ENCODE measurements at regions not wholly inside any gene's neighbourhood (a gene's known extent, or its start where the extent isn't known, plus 50 kb on each side); places are given as distances from the start of the nearest gene placed in this dataset.

DNA sequence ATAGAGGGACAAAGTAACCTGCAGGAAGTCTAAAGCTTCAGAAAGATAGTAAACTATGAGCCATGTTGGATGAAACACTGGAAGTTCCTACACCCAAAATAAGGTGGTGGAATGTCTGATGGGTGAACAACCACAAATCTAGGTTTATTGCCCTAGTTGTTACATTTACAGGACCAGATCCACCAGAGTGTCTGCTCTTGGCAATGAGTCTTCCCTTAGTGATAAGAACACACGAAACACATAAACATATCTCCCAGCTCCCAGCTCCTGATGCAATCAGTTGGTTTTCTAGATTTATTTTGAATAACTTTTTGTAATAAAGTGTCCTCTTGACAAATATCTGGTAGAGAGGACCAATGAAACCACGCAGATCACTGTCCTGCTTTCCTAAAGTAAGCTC, 329.7 kb upstream of the WWC1 start:
- no peak for DNase-seq (ENCODE audit: extremely low spot score)
- CTCF ChIA-PET: interaction anchor here (1.4 kb wide), 1 partner anchor 8 kb away, joined by 4 read pairs; no protein-coding TSS in a partner anchor
- TF ChIP-seq, protein P1, sequence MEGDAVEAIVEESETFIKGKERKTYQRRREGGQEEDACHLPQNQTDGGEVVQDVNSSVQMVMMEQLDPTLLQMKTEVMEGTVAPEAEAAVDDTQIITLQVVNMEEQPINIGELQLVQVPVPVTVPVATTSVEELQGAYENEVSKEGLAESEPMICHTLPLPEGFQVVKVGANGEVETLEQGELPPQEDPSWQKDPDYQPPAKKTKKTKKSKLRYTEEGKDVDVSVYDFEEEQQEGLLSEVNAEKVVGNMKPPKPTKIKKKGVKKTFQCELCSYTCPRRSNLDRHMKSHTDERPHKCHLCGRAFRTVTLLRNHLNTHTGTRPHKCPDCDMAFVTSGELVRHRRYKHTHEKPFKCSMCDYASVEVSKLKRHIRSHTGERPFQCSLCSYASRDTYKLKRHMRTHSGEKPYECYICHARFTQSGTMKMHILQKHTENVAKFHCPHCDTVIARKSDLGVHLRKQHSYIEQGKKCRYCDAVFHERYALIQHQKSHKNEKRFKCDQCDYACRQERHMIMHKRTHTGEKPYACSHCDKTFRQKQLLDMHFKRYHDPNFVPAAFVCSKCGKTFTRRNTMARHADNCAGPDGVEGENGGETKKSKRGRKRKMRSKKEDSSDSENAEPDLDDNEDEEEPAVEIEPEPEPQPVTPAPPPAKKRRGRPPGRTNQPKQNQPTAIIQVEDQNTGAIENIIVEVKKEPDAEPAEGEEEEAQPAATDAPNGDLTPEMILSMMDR (IDR thresholded peaks at IDR 0.05; ENCODE audit: control extremely low read depth, extremely low read depth, low read depth, missing control alignments): no peak
- POLR2A ChIA-PET: no interaction called here

DNA sequence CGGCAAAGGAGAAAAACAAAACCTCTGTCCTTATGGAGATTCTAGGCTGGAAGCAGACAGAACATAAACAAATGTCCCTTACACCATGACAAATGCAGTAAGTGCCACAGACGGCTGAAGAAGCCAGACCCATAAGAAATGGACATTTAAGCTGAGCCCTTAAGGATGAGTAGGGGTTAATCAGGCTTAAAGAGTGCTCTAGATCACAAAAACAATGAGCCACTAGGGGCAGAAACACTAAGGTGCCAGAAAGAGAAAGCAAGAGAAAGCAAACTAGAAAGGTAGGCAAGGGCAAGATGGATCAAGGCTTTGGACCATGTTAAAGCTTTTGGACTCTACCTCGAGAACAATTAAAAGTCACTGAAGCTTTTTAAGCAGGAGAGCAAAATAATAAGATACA, 326.9 kb upstream of the WWC1 start:
- ChIA-PET CTCF (no interaction called here), POLR2A (interaction anchor here (0.7 kb wide), 1 partner anchor 372 kb away, joined by 3 read pairs; no protein-coding TSS in a partner anchor)
- TF ChIP-seq, protein P1 (IDR thresholded peaks at IDR 0.05; ENCODE audit: control extremely low read depth, extremely low read depth, low read depth, missing control alignments): no peak
- DNase-seq (ENCODE audit: extremely low spot score): no peak

DNA sequence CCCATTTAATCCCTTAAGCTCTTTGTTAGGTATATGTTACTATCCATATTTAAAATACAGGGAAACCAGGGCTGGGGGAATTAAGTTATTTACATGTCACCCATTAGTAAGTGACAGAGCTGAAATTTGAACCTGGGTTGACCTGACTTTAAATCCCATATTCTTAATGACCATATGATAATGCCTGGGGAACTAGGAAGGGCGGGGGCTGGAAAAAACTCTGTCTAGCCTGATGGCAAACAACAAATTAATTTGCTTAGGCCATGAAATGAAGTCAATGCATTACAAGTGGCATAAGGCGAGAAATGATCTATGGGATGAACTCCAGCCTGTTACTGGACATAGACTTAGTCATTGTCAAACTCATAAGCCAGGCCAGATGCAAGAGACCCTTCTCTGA, 325.7 kb upstream of the WWC1 start:
- TF ChIP-seq, protein P1 (IDR thresholded peaks at IDR 0.05; ENCODE audit: control extremely low read depth, extremely low read depth, low read depth, missing control alignments): no peak
- POLR2A ChIA-PET: no interaction called here
- CTCF ChIA-PET: no interaction called here
- DNase-seq (ENCODE audit: extremely low spot score): no peak

DNA sequence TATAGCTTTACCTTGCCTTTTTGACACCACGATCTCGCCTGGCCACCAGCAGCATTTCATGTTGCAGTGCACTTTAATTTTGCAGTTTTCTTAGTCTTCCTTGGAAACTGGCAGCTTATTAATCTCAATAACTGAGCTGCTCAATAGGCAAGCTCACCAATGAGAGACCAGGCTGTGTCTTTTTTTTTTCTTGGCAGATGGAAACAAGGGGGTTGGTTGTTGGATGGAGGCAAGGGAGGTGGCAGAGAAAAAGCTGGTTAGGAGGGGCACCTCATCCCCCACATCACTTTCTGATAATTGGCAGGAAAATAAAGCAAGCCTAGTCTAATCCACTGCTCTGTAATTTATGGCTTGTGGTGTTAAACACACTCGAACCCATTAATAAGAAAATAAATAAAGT, 324.5 kb upstream of the WWC1 start:
- POLR2A ChIA-PET: interaction anchor here (0.6 kb wide), 1 partner anchor 93 kb away, joined by 3 read pairs; no protein-coding TSS in a partner anchor
- TF ChIP-seq, protein P1 (IDR thresholded peaks at IDR 0.05; ENCODE audit: control extremely low read depth, extremely low read depth, low read depth, missing control alignments): no peak
- CTCF ChIA-PET: no interaction called here
- DNase-seq (ENCODE audit: extremely low spot score): no peak

DNA sequence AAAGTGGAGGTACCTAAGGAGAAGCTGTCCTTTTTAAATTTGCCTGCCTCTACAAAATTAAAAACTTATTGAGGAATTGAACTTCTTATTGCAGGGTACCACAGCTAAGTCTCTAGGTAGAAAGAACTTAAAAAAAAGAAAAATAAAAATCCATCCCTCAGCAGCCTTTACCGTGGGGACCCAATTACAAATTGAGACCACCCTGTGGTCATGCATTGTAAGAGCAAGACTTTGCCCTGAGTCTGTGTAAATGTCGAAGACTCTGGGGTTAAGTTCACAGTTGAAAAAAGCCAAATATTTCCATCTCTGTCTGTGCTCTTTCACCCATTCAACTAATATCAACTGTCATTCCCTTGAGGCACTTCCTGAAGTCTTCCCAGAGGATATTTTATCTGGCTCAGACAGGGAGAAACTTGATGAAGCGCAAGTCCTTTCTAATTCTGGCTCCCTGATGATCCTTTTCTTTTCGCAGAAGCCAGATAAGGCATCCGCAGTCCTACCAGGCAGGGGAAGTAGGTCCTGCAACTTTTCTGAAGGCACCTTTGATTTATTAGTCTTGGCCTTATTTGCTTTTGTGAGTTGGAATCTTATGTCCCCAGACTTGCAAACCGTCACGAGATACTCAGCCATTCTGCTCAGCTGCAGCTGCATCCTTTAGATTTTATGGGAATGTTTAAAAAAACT, 323.8 kb upstream of the WWC1 start:
- POLR2A ChIA-PET: interaction anchor here (0.6 kb wide), 1 partner anchor 93 kb away, joined by 3 read pairs; no protein-coding TSS in a partner anchor
- TF ChIP-seq, protein P1 (IDR thresholded peaks at IDR 0.05; ENCODE audit: control extremely low read depth, extremely low read depth, low read depth, missing control alignments): no peak
- no peak for DNase-seq (ENCODE audit: extremely low spot score)
- CTCF ChIA-PET: interaction anchor here (1.2 kb wide), 1 partner anchor 10 kb away, joined by 3 read pairs; no protein-coding TSS in a partner anchor

DNA sequence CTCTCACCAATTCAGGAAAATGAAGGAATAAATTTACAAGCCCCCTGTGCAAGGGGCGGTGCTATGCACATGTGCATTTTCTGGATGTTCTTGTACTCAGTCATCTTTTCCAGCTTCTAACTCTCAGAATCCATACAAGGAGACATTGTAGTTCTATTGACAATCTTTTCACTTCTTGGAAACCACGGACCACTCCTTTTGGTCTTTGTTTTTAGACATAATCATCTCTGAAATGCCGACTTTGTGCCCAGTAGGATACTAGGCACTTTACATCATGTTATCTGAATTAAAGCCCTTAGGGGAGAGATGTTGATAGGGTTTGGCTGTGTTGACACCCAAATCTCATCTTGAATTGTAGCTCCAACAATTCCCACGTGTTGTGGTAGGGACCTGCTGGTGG, 322.6 kb upstream of the WWC1 start:
- no peak for DNase-seq (ENCODE audit: extremely low spot score)
- TF ChIP-seq, protein P1 (IDR thresholded peaks at IDR 0.05; ENCODE audit: control extremely low read depth, extremely low read depth, low read depth, missing control alignments): no peak
- CTCF ChIA-PET: interaction anchor here (1.2 kb wide), 1 partner anchor 9 kb away, joined by 3 read pairs; no protein-coding TSS in a partner anchor
- POLR2A ChIA-PET: no interaction called here

All from GM10248 (cell line).